Kidney epithelial cell (primary cell): ENCODE measurements at regions not wholly inside any gene's neighbourhood (a gene's known extent, or its start where the extent isn't known, plus 50 kb on each side); places are given as distances from the start of the nearest gene placed in this dataset.
A peak's percentile ranks its signal among the peaks of the same experiment; 100 is the strongest.

Source experiments
- DNase-seq: peaks from one replicate; pipeline ENCODE4 v3.0.0-alpha.2; 2010; ENCODE audit warnings: low read depth
- H3K27me3 ChIP-seq: 2 replicates; pipeline ENCODE4 v1.6.0; 2011; ENCODE audit warnings: low read length; ENCODE audit not compliant: control insufficient read depth, insufficient read depth
- H3K36me3 ChIP-seq: 2 replicates; pipeline ENCODE4 v1.5.1; 2011; ENCODE audit warnings: low read length; ENCODE audit not compliant: control insufficient read depth, insufficient read depth
- H3K4me3 ChIP-seq: 2 replicates; pipeline ENCODE4 v1.5.1; 2011; ENCODE audit warnings: low read depth, mild to moderate bottlenecking, control low read depth, low read length
- CTCF ChIP-seq: IDR thresholded peaks from 2 replicates; pipeline ENCODE4 v1.5.1; 2011; ENCODE audit warnings: mild to moderate bottlenecking, moderate library complexity, low read length, control low read depth, inconsistent platforms; ENCODE audit not compliant: insufficient read depth, poor library complexity, severe bottlenecking

- no peak overlapping the region for H3K4me3 ChIP-seq
- DNase-seq: peak; percentile 44
Observed at GRCh38 chr11:76721755-76722677, 51.5 kb upstream of the LRRC32 start.

GRCh38 chr11:76723142-76723541 lies 52.6 kb upstream of the LRRC32 start:
- no peaks in the 10 kb centered on the region for H3K36me3 ChIP-seq
- no peak for TF ChIP-seq CTCF
- DNase-seq: no peak
- H3K4me3 ChIP-seq: no peak overlapping the region
- peaks cover 11% of the 10 kb centered on the region for H3K27me3 ChIP-seq

More at GRCh38 chr11:76721755-76722677, 51.5 kb upstream of the LRRC32 start:
- no peaks in the 10 kb centered on the region for H3K36me3 ChIP-seq
- peaks cover 11% of the 10 kb centered on the region for H3K27me3 ChIP-seq
- TF ChIP-seq CTCF: peak; percentile 96

GRCh38 chr11:76723548-76723947 lies 53.0 kb upstream of the LRRC32 start:
- TF ChIP-seq CTCF: no peak
- DNase-seq: no peak
- H3K4me3 ChIP-seq: no peak overlapping the region
- peaks cover 11% of the 10 kb centered on the region for H3K27me3 ChIP-seq
- H3K36me3 ChIP-seq: no peaks in the 10 kb centered on the region

GRCh38 chr11:76724171-76724768 lies 53.7 kb upstream of the LRRC32 start:
- H3K27me3 ChIP-seq: peaks cover 11% of the 10 kb centered on the region

GRCh38 chr11:76728227-76728626 lies 54.9 kb upstream of the TSKU start:
- no peak for TF ChIP-seq CTCF
- Histone ChIP-seq H3K36me3 (no peaks in the 10 kb centered on the region), H3K27me3 (peaks cover 19% of the 10 kb centered on the region), H3K4me3 (no peak overlapping the region)
- no peak for DNase-seq

More at GRCh38 chr11:76724171-76724768, 53.7 kb upstream of the LRRC32 start:
- Histone ChIP-seq H3K4me3 (no peak overlapping the region), H3K36me3 (no peaks in the 10 kb centered on the region)
- no peak for TF ChIP-seq CTCF
- DNase-seq: no peak

GRCh38 chr11:76728778-76729177 lies 54.4 kb upstream of the TSKU start:
- Histone ChIP-seq H3K36me3 (no peaks in the 10 kb centered on the region), H3K4me3 (no peak overlapping the region), H3K27me3 (peaks cover 19% of the 10 kb centered on the region)
- DNase-seq: no peak
- TF ChIP-seq CTCF: no peak
